ENCODE measurements at regions not wholly inside any gene's neighbourhood (a gene's known extent, or its start where the extent isn't known, plus 50 kb on each side); places are given as distances from the start of the nearest gene placed in this dataset.

DNA sequence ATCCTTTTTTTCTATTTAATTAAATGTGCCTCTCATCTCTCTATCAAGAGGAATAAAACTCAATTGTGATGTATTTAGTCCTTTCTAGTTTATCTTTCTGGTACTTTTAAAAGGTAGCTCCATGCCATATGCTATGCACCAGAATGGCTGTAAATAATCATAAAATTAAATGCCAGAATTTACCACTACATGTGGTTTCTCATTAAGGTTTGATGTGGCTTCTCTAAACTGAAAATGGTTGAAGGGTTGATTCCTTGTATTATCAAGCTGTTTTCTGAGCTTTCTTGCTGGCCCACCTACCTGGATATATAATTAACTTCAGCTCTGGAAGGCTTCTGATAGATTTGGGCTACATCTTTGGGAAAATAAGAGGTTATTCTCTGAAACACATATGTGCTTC is 171.9 kb upstream of the RHOBTB1 start:
- Mint-ChIP-seq H3K36me3 (no peaks in the 10 kb centered on the region), H3K27me3 (peaks cover 0 to 7% of the 10 kb centered on the region in 2 donors)
- CTCF ChIA-PET (ENCODE audit: partially characterized antibody): no interaction called here

GRCh38 chr10:61112771-61113170 is 168.8 kb upstream of the RHOBTB1 start:
- H3K9me3 Mint-ChIP-seq: peaks cover 0 to 1% (median 0%) of the 10 kb centered on the region in 8 donors
- intact Hi-C loops (cut with micrococcal nuclease): no loop called here
- Histone ChIP-seq H3K27ac (ENCODE audit: low read depth, low read length) (no peak overlapping the region), H3K36me3 (ENCODE audit: insufficient read depth, low read length) (no peaks in the 10 kb centered on the region), H3K4me1 (ENCODE audit: insufficient read depth, low read length) (no peaks in the 10 kb centered on the region), H3K27me3 (ENCODE audit: insufficient read depth, low read length) (no peaks in the 10 kb centered on the region), H3K9me3 (ENCODE audit: control insufficient read depth in 1 of 2, low read length in 2 of 2) (no peaks in the 10 kb centered on the region), H3K4me3 (ENCODE audit: low read length in 2 of 2) (no peak overlapping the region)
- POLR2A ChIA-PET (ENCODE audit: partially characterized antibody): no interaction called here
- no peaks in the 10 kb centered on the region for H3K36me3 Mint-ChIP-seq
- no peaks in the 10 kb centered on the region for H3K4me1 Mint-ChIP-seq
- DNase-seq: no peak
- CTCF ChIA-PET (ENCODE audit: partially characterized antibody): no interaction called here
- peaks cover 0 to 7% of the 10 kb centered on the region in 2 donors for H3K27me3 Mint-ChIP-seq
- H3K27ac Mint-ChIP-seq: no peak overlapping the region
- H3K4me3 Mint-ChIP-seq: no peak overlapping the region

More for the DNA sequence above, 171.9 kb upstream of the RHOBTB1 start:
- H3K4me1 ChIP-seq (ENCODE audit: insufficient read depth, low read length): no peaks in the 10 kb centered on the region
- no peak overlapping the region for H3K27ac Mint-ChIP-seq
- H3K4me3 Mint-ChIP-seq: no peak overlapping the region
- H3K9me3 ChIP-seq (ENCODE audit: control insufficient read depth in 1 of 2, low read length in 2 of 2): no peaks in the 10 kb centered on the region
- POLR2A ChIA-PET (ENCODE audit: partially characterized antibody): no interaction called here
- no peak overlapping the region for H3K4me3 ChIP-seq (ENCODE audit: low read length in 2 of 2)
- DNase-seq: no peak
- no peaks in the 10 kb centered on the region for H3K4me1 Mint-ChIP-seq
- H3K9me3 Mint-ChIP-seq: peaks cover 0 to 1% (median 0%) of the 10 kb centered on the region in 8 donors
- no peaks in the 10 kb centered on the region for H3K27me3 ChIP-seq (ENCODE audit: insufficient read depth, low read length)
- intact Hi-C loops (cut with micrococcal nuclease): no loop called here
- no peak overlapping the region for H3K27ac ChIP-seq (ENCODE audit: low read depth, low read length)
- no peaks in the 10 kb centered on the region for H3K36me3 ChIP-seq (ENCODE audit: insufficient read depth, low read length)

- intact Hi-C loops (cut with micrococcal nuclease): no loop called here
- no peaks in the 10 kb centered on the region for H3K4me1 Mint-ChIP-seq
Observed at GRCh38 chr10:61110936-61111335, 167.0 kb upstream of the RHOBTB1 start.

DNA sequence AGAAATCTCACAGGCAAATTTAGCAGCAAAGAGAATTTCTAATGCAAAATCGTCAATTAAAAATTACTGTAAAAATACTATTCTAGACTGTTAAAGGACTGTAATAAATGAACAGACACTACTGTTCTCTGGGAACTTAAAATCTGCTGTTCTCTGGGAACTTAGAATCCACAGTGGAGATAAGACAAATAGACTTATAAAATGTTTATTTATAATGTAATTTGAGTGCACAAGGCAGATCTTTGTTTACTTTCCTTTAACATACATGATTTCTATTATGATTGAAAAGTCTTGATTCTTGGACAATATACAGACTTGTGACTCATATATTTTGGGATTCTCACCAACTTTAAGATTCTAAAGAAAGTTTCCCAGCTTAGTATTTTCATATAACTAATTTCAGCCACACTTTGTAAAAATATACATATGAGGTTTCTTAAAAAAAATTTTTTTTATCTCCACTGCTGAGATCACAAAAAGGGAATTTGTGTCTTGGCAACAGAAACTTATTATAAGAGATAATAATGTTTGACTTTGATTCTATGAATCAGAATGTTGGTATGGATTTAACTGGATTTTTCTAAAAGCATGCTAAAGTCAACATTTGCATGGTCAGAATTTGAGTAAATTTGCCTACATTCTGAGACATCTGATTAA is 166.3 kb upstream of the RHOBTB1 start:
- Mint-ChIP-seq H3K27ac (no peak overlapping the region), H3K36me3 (no peaks in the 10 kb centered on the region), H3K27me3 (peaks cover 0 to 11% of the 10 kb centered on the region in 2 donors), H3K9me3 (no peaks in the 10 kb centered on the region), H3K4me3 (no peak overlapping the region), H3K4me1 (no peaks in the 10 kb centered on the region)
- no peaks in the 10 kb centered on the region for H3K27me3 ChIP-seq (ENCODE audit: insufficient read depth, low read length)
- DNase-seq: no peak
- ChIA-PET POLR2A (ENCODE audit: partially characterized antibody) (no interaction called here), CTCF (ENCODE audit: partially characterized antibody) (no interaction called here)
- H3K36me3 ChIP-seq (ENCODE audit: insufficient read depth, low read length): no peaks in the 10 kb centered on the region
- no peaks in the 10 kb centered on the region for H3K4me1 ChIP-seq (ENCODE audit: insufficient read depth, low read length)
- H3K27ac ChIP-seq (ENCODE audit: low read depth, low read length): no peak overlapping the region
- no peaks in the 10 kb centered on the region for H3K9me3 ChIP-seq (ENCODE audit: control insufficient read depth in 1 of 2, low read length in 2 of 2)
- intact Hi-C loops (cut with micrococcal nuclease): no loop called here
- no peak overlapping the region for H3K4me3 ChIP-seq (ENCODE audit: low read length in 2 of 2)

More at GRCh38 chr10:61110936-61111335, 167.0 kb upstream of the RHOBTB1 start:
- Histone ChIP-seq H3K27ac (ENCODE audit: low read depth, low read length) (no peak overlapping the region), H3K4me3 (ENCODE audit: low read length in 2 of 2) (no peak overlapping the region), H3K36me3 (ENCODE audit: insufficient read depth, low read length) (no peaks in the 10 kb centered on the region), H3K4me1 (ENCODE audit: insufficient read depth, low read length) (no peaks in the 10 kb centered on the region), H3K9me3 (ENCODE audit: control insufficient read depth in 1 of 2, low read length in 2 of 2) (no peaks in the 10 kb centered on the region), H3K27me3 (ENCODE audit: insufficient read depth, low read length) (no peaks in the 10 kb centered on the region)
- H3K27me3 Mint-ChIP-seq: peaks cover 0 to 12% of the 10 kb centered on the region in 2 donors
- DNase-seq: no peak
- H3K4me3 Mint-ChIP-seq: no peak overlapping the region
- H3K36me3 Mint-ChIP-seq: no peaks in the 10 kb centered on the region
- CTCF ChIA-PET (ENCODE audit: partially characterized antibody): no interaction called here
- POLR2A ChIA-PET (ENCODE audit: partially characterized antibody): no interaction called here
- H3K9me3 Mint-ChIP-seq: no peaks in the 10 kb centered on the region
- no peak overlapping the region for H3K27ac Mint-ChIP-seq

DNA sequence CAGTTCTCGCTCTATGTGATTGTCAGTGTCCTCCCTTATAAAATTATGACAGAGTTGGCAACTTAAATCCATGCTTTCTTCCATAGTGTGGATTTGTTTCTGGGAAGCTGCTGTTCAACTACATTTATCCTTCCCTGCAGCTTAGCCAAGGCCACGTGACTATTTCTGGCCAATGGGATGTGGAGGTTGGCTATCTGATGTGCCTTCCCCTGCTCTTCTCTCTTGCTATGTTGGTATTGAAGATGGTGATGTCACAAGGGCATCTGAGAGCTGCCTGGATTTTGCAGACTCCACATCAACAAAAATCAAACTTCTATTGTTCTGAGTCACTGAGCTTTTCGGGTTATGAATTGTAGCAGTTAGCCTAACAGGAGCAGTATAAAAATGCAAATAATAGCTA is 164.9 kb upstream of the RHOBTB1 start:
- DNase-seq: no peak
- POLR2A ChIA-PET (ENCODE audit: partially characterized antibody): no interaction called here
- CTCF ChIA-PET (ENCODE audit: partially characterized antibody): no interaction called here
- no peak overlapping the region for H3K27ac ChIP-seq (ENCODE audit: low read depth, low read length)
- Mint-ChIP-seq H3K9me3 (no peaks in the 10 kb centered on the region), H3K27ac (no peak overlapping the region), H3K4me1 (no peaks in the 10 kb centered on the region), H3K4me3 (no peak overlapping the region), H3K36me3 (no peaks in the 10 kb centered on the region), H3K27me3 (peaks cover 0 to 10% of the 10 kb centered on the region in 2 donors)
- intact Hi-C loops (cut with micrococcal nuclease): no loop called here
- H3K9me3 ChIP-seq (ENCODE audit: control insufficient read depth in 1 of 2, low read length in 2 of 2): no peaks in the 10 kb centered on the region
- no peaks in the 10 kb centered on the region for H3K4me1 ChIP-seq (ENCODE audit: insufficient read depth, low read length)
- no peaks in the 10 kb centered on the region for H3K36me3 ChIP-seq (ENCODE audit: insufficient read depth, low read length)
- H3K4me3 ChIP-seq (ENCODE audit: low read length in 2 of 2): no peak overlapping the region
- no peaks in the 10 kb centered on the region for H3K27me3 ChIP-seq (ENCODE audit: insufficient read depth, low read length)

- CTCF ChIA-PET (ENCODE audit: partially characterized antibody): no interaction called here
Observed at GRCh38 chr10:61100887-61101286, 156.9 kb upstream of the RHOBTB1 start.

DNA sequence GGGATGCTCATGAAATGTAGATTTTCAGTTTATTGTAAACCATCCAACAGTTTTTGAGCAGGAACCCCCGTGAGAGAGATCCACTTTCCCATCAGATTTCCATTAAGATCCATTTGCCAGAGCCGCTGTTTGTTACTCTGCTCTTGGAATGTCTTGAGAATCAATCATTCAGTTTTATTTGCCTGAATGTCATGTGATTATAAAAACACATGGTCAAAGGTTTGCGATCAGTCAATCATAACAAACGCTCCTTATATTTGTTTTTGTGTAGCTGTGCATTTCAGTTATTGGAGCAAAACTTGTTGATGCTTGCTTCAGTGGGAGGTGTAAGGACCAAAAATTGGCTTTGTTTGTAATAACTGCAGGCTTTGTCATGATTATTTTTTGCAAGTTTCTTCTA is 155.8 kb upstream of the RHOBTB1 start:
- Mint-ChIP-seq H3K36me3 (no peaks in the 10 kb centered on the region), H3K27ac (no peak overlapping the region), H3K4me3 (no peak overlapping the region), H3K4me1 (no peaks in the 10 kb centered on the region), H3K27me3 (peaks cover 2 to 6% of the 10 kb centered on the region in 2 donors), H3K9me3 (peaks cover 0 to 4% (median under 1%) of the 10 kb centered on the region in 8 donors)
- Histone ChIP-seq H3K27ac (ENCODE audit: low read depth, low read length) (no peak overlapping the region), H3K27me3 (ENCODE audit: insufficient read depth, low read length) (no peaks in the 10 kb centered on the region), H3K36me3 (ENCODE audit: insufficient read depth, low read length) (no peaks in the 10 kb centered on the region), H3K4me3 (ENCODE audit: low read length in 2 of 2) (no peak overlapping the region), H3K4me1 (ENCODE audit: insufficient read depth, low read length) (no peaks in the 10 kb centered on the region), H3K9me3 (ENCODE audit: control insufficient read depth in 1 of 2, low read length in 2 of 2) (no peaks in the 10 kb centered on the region)
- ChIA-PET POLR2A (ENCODE audit: partially characterized antibody) (no interaction called here), CTCF (ENCODE audit: partially characterized antibody) (no interaction called here)
- intact Hi-C loops (cut with micrococcal nuclease): no loop called here
- no peak for DNase-seq

More at GRCh38 chr10:61100887-61101286, 156.9 kb upstream of the RHOBTB1 start:
- no peaks in the 10 kb centered on the region for H3K4me1 Mint-ChIP-seq
- intact Hi-C loops (cut with micrococcal nuclease): no loop called here
- H3K27me3 Mint-ChIP-seq: peaks cover 2 to 6% of the 10 kb centered on the region in 2 donors
- H3K27me3 ChIP-seq (ENCODE audit: insufficient read depth, low read length): no peaks in the 10 kb centered on the region
- H3K27ac ChIP-seq (ENCODE audit: low read depth, low read length): no peak overlapping the region
- no peak overlapping the region for H3K27ac Mint-ChIP-seq
- POLR2A ChIA-PET (ENCODE audit: partially characterized antibody): no interaction called here
- H3K9me3 ChIP-seq (ENCODE audit: control insufficient read depth in 1 of 2, low read length in 2 of 2): no peaks in the 10 kb centered on the region
- no peaks in the 10 kb centered on the region for H3K4me1 ChIP-seq (ENCODE audit: insufficient read depth, low read length)
- H3K4me3 ChIP-seq (ENCODE audit: low read length in 2 of 2): no peak overlapping the region
- peaks cover 0 to 4% (median 0%) of the 10 kb centered on the region in 8 donors for H3K9me3 Mint-ChIP-seq
- DNase-seq: no peak
- H3K36me3 Mint-ChIP-seq: no peaks in the 10 kb centered on the region
- H3K36me3 ChIP-seq (ENCODE audit: insufficient read depth, low read length): no peaks in the 10 kb centered on the region
- H3K4me3 Mint-ChIP-seq: no peak overlapping the region

DNA sequence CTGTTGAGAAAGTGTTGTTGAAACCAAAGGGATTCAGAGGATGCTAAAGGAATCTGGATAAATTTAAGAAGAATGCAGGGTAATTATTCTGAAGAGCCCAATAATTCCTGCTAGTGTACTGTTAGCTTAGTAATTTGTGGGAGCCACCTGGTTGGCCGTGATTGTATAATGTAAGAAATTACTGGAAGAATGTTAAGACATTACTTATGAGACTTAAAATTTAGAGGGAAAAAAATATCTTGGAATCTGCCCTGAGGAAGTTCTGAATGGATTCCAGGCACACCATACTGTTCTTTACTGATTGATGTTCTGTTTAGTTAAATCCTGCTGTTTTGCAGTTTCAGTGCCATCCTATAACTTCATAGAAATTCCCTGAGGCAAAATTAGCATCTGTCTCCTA is 155.0 kb upstream of the RHOBTB1 start:
- Mint-ChIP-seq H3K36me3 (no peaks in the 10 kb centered on the region), H3K27ac (no peak overlapping the region), H3K9me3 (peaks cover 0 to 4% (median under 1%) of the 10 kb centered on the region in 8 donors), H3K4me3 (no peak overlapping the region), H3K27me3 (peaks cover 2 to 5% of the 10 kb centered on the region in 2 donors), H3K4me1 (no peaks in the 10 kb centered on the region)
- ChIA-PET POLR2A (ENCODE audit: partially characterized antibody) (no interaction called here), CTCF (ENCODE audit: partially characterized antibody) (no interaction called here)
- H3K27me3 ChIP-seq (ENCODE audit: insufficient read depth, low read length): no peaks in the 10 kb centered on the region
- no peaks in the 10 kb centered on the region for H3K9me3 ChIP-seq (ENCODE audit: control insufficient read depth in 1 of 2, low read length in 2 of 2)
- no peak for DNase-seq
- no peak overlapping the region for H3K27ac ChIP-seq (ENCODE audit: low read depth, low read length)
- no peaks in the 10 kb centered on the region for H3K36me3 ChIP-seq (ENCODE audit: insufficient read depth, low read length)
- no peak overlapping the region for H3K4me3 ChIP-seq (ENCODE audit: low read length in 2 of 2)
- intact Hi-C loops (cut with micrococcal nuclease): no loop called here
- H3K4me1 ChIP-seq (ENCODE audit: insufficient read depth, low read length): no peaks in the 10 kb centered on the region

Data from CD4-positive, alpha-beta memory T cell (primary cell).